HG02884 (cell line): ENCODE measurements at regions not wholly inside any gene's neighbourhood (a gene's known extent, or its start where the extent isn't known, plus 50 kb on each side); places are given as distances from the start of the nearest gene placed in this dataset.

ENCODE experiments used
- ATAC-seq: cut with Tn5 transposase; IDR thresholded peaks from one replicate; pipeline ENCODE4 v1.9.1; 2021; ENCODE audit warnings: mild to moderate bottlenecking, moderate library complexity; ENCODE audit not compliant: unreplicated experiment

DNA sequence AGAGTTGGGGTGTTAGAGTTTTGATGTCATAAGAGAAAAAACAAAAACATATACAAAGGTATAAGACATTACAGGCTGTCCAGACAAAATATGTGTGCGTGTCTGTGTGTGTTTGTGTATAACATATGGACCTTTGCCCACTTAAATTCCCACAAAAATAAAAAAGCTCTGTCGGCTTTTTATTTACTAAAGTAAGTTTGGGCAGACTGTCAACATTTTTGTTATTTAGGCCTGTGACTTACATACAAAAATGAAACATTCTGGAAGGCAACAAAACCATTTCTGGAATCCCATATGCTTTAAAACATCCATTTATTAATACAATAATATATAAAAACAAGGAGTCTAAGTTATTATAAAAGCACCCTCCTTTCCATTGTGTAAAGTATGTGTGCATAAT is 960.1 kb upstream of the FAT3 start:
- no peak for ATAC-seq

DNA sequence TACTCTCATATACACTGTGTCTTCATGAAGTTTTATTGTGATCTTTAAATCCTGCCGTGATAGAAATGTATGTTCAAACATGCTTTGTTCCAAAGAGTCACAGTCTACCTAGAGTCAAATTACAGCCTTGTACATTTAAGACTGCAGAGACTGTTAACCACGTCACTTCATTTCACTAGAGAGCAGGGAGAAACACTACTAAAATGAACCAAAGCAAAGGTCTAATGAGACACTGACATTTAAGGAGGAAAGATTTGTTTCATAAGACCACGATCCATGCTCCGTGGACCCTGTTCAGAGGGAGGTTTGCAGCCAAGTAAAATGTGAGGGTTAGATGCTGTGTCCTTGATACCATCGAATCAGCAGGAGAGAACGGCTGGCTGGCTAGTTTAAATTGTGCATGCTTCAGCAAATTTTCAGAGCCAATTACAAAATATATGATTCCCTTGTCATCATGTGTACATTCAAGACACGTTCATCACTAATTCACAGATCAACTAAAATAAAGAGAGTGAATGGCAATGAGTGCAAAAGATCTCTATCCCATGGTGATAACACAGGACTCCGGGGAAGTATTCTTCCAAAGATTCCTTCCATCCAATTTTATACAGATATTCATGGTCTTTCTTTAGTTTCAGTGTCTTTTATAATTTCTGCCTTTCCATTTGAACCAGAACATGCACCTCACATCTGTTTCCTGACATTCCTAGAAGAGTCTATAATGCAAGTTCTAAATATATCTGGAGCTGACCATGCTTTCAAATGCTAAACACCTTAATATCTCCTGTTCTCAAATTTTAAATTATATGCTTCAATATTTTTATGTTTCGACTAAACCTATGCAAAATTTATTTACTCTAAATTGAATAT is 960.9 kb upstream of the FAT3 start:
- ATAC-seq, result no peak

DNA sequence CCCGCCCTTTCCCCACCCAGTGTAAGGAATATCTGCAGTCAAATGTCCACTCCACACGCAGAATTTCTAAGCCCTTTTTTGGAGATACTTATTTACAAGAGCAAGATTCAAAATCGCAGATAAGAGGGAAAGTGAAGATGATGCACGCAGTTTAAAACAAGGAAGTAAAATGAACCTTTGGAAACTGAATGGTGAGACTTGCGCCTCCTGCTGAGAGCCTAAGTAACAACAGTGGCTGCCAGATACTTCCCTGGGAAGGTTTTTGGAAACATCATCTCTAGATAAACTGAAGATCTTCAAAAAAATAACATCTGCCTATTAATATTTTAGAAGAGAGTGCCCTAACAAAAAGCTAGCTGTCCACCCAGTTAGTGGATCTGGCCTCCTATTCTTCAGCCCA is 963.1 kb upstream of the FAT3 start:
- no peak for ATAC-seq

DNA sequence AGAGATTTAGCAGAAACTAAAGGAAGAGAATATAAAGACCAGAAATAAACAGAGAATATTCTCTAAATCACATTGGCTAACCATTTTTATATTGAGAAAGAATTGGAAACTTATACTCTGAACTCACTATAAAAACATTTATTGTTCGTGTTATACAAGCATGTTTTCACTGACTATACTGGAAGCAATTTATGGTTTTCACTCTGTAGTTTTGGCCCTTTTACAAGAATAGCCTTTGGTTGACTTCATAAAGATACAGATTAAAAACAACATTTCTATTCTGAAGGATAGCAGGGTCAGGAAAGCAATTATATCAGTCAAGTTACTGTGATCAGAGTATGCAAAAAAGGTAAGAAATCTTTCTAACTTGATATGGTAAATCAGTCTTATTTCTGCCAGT is 965.7 kb upstream of the FAT3 start:
- ATAC-seq, result no peak

DNA sequence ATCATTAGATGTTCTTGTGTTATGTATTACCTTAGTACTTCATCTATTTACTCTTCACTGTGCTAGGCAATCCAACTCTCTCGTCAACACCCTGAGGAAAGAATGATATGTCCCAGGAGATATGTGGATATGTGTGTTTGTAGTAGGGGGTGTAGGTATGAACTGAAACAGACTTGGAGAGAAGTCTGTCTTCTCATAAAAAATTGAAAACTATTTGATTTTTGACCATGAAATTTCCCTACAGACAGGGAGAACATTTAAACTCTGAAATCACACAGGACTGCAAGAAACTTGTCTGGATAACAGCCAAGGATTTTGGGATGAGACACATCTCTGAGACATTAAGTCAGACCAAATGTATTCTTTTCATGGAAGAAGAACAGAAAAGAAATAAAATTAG is 967.0 kb upstream of the FAT3 start:
- ATAC-seq, result no peak

DNA sequence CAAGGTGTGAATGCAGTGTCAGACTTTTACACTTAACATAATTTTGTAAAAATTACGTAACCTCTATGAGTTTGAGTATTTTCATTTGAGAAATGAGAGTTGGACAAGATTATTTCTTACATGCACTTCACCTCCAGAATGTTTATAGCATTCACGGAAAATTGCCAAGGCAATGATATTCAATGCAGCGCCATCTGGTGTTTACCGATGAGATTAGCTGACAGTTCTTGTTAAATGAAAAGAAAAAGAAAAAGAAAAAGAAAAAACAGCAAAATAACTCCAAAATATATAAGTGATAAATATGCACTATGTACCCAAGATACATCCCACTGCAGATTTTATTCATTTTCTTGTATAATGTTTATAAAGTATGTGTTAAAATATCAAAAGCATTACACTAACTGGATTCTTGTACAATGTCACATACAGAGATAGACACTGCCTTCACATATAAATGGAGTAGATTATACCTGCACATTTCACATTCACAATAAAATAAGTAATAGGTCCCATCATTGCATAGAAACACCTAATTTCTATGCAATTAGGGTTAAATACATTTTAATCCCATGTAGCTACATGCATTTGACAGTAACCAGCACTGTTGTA is 976.3 kb upstream of the FAT3 start:
- no peak for ATAC-seq

DNA sequence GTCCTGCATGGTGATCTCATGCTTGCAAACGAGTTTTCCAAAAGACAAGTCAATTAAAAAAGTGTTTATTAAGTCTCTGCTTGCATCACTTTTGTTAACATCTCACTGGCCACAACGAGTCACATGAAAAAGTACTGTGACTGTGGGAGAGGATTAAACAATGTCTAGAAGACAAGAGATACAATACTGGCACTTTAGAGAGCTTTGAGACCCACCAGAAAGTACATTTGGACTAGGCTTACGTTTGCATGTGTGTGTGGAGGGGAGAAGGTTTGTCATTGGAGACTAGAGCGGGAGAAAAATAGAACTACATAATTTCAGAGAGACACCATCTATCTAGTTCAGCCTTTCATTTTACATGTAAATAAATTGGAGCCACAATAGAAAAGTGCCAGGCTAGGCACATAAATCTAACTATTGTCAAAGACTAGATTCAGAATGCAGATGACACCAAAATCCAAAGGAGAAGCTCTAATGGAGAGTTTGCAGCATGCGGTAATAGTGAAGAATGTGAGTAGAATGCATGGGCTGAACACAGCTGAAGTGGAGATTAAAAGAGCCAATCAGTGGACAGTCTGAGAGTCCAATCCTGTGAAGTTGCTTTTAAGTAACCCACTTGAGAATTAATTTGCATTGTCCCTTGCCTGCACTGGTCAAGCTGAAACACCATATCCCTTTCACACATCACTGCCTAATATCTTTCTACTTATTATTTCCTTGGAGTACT is 977.4 kb upstream of the FAT3 start:
- no peak for ATAC-seq

DNA sequence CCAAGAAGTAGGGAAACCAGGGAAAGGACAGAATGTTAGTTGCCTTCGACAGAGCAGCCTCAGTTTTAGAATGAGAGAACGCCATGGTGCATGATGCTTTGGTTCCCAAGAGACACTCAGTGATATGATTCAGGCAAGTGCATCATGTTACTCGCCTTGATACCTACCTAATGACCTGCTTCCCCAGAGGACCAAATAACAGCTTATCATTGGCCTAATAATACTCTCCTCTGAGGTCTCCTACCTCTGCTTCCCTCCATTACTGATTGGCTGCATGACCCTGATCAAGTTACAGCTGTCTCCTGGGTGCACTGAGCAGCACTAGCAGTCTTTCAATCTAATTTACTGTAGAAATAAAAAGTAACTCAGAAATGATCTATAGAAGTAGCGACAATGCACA is 979.7 kb upstream of the FAT3 start:
- ATAC-seq, result no peak

DNA sequence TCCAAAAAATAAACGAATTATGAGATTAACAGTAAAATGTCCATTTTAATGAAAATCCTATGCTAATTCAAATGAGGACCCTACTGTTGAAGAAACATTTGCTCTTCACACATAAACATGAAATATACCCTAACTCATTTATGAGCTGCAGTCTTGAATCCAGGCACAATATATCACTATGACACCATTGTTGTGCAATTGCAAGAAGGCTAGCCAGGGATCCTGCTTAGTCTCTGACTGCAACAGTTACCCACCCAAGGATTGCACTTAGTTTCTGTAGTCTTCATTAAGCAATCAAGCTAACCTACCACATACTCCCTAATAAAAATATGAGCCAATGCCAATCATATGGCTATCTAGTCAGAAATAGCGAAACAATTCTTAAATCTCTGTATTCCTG is 981.0 kb upstream of the FAT3 start:
- no peak for ATAC-seq

DNA sequence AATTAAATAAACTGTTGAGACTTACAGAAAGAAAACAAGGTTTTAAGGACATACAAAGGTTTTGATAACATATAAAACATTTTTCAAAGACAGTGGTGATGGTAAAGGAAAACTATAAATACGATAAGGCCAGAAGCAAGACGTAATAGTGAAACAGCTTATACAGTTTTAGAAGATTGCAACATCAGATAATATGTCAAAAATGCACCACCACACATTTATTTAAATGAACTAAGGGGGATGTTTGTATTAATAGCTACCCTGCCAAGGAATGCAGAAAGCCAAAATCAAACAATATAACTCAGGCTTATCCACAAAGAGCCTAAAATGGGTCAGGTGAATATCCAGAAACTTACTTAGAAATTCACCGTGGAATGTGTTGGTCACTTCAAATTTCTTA is 981.6 kb upstream of the FAT3 start:
- no peak for ATAC-seq

DNA sequence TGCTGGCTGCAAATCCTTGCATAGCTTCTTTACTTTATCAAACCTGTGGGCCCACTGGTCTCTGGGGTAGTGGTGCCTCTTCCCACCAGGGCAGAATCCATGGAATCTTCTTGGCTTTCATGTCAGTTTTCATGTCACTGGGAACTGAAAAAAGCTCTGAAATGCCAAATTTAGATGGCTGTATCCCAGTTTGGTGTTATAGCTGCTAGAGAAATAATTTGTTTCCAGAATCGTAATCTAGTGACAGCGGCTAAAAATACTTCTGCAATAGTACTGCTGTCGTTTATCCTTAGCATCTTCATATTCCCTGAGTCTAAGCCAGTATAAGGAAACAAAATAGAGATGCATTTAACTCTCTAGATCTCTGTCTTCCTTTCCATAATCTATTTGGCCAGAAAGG is 983.4 kb upstream of the FAT3 start:
- ATAC-seq, result no peak

DNA sequence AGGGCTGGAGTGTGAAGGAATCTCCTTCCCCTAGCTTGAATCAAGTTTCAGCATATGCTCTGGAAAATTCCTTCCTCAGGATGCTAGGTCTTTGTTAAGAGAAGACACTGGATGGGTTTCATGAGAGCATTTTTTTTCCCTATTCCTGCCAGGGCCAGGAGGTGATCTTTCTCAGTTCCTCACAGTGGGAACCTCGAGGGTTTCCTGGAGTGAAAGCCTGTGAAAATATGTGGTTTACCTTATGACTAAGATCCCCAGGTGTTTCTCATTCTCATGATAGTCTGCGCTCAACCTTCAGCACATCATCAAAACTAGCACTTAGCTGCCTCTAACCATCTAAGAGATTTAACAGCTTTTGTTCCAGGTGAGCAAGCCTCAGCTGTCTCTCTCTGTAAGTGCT is 985.3 kb upstream of the FAT3 start:
- ATAC-seq, result no peak

DNA sequence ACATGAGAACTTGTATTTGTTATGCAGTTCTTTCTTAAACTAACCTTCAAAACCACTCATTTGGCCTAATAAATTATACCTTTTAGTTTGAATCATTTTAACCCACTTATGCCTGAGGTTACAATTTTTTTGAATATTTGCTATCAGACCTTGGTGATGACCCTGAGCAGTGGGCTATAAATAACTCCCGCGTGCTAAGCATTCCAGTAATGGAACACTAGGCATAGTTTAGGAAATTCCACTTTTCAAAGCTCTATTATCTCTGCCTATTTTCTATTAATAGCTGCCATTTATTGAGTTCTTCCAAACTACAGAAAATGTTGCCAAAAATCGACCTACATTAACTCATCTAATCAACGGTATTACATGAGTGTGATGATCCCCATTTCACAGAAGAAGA is 993.4 kb upstream of the FAT3 start:
- no peak for ATAC-seq

DNA sequence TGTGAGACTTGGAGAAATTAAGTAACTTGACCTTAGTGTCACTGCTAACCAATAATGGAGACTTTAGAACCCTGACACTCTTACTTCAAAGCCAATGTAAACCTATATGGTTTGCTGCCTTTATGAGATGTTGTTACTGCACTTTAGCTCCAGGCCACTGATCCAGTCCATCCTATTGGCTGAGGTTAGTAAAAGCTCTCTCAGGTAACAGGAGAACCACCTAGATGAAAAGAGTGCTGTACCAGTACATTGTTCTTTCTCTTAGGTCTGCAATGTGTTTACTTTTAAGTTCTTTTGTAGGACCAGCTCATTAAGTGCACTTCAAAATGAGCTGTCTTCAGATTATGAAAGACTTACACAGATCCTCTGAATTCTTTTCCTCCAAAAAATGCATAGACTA is 994.0 kb upstream of the FAT3 start:
- ATAC-seq, result no peak

DNA sequence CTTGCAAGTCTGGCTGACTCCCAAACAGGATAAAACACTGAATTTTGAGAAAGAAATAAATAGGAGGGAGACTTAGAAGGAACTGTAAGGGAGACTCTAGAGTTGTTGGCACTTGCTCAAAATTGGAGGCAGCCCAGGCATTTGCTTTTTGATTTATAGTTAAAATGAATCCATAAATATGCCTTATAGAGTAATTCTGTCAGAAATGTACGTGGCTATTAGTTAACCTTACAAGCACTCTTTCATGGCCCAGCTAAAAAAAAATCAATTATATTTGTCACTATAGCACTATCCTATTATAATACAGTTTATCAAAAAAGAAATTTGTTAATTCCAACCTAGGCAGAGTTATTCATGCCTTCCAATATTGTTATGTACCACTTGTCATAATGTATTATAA is 1000.0 kb upstream of the CHORDC1 start:
- no peak for ATAC-seq

DNA sequence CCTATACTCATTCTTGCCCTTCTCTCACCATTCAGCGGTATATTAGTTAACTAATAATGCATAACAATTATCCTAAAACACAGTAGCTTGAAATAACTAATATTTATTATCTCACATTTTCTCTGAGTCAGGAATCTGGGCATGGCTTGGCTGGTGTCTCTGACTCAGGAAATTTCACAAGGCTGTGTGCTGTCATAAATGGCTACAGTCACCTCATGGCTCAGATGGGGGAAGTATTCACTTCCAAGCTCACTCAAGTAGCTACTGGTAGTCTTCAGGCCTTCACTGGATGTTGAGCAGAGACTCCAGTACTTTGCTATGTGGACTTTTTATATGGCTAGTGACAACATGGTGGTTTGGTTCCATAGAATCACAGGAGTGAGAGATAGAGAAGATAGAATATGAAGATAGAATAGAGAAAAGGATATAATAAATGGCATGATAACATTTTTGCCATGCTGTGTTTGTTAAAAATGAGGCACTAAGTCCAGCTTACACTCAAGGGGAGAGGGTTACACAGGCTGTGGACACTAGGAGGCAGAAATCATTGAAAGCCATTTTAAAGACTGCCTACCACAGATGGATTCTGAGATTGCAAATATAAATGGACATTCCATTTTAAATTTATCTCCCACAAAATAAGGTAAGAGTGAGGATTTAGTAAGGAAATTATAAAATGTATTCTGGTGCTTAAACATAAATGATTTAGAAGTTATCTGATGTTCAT is 997.8 kb upstream of the CHORDC1 start:
- no peak for ATAC-seq

DNA sequence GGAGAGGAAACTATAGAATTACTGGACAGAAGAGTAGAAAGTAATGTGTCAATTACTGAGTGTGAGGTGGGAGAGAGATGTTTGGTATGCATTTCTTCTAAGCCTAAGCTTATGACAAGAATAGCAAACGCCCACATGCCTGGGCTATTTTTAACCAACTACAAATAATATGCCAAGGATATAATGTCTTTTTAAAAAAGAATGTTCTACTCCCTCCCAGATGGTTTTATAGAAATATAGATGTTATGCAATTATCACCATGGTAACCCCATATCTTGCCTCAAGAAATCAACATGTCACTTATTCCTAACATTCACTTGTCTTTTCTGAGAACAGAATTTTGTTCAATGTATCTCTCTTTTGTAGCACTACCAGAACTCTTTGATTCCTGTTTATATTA is 996.7 kb upstream of the CHORDC1 start:
- ATAC-seq, result no peak

DNA sequence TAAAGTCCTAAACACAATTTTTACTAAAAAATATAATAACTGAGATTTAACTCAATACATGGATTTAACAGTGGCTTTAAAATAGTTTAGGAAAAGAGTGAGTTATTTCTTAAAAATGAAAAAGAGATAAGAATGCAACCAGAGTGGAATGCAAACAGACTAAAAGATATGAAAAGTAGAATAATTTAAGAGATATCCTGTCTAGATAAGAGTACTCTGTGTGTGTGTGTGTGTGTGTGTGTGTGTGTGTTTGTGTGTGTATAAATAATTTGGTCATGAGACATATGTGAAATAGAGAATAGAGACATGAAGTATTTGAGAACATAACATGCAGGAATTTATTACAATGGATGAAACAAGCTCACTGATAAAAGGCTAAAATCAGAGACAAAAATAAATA is 986.9 kb upstream of the CHORDC1 start:
- ATAC-seq, result no peak

DNA sequence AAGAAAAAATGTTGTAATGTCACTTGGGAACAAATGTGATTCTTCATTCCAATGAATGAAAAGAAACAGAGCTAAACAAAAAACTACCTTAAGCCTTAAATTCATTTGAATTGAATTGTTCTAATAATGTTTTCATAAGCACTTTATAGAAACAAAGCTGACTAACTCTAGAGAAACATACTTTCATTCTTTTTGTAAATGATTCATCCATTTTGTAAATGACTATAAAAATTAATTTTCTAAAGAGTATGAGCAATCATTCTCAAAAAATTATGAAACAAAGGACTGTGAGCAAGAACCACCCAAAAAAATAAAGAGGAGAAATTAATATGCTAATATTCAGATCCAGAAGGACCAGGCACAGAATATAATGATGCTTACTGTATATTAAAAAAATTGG is 986.5 kb upstream of the CHORDC1 start:
- no peak for ATAC-seq

DNA sequence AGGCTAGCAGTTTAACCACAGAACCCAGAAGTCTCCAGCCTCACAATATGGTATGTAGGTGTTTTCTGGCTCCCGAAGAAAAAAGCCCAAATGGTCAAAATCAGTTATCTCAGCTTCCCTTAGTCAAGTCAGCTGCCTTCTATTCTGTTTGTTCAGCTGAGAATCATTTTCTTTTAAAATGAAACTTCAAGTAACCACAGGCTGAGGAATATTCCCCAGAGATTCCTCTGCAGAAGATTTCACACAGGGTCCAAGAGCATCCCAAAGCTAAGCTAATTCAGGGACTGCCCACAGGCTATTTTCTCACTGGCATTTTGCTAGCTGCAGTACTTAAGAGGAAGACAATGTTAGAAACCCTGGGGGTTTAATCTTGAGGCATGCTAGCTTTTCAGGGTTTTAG is 977.0 kb upstream of the CHORDC1 start:
- no peak for ATAC-seq

DNA sequence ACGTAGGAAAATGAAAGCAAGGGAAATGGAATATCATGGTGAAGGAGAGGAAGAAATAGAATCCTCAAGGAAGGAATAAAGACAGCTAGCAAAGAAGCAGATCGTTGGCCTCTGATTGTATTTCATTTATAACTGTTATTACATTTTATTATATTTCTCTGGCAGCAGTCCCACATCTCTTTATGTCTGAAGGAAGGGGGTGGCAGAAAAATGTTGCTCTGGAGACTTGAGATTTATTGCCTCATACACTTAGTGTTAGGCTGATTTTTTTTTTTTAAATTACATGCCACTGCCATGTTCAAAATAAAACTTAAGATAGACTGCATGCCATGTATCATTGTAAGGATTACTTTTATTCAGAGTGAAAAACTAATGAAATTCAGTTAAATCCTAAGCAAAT is 971.7 kb upstream of the CHORDC1 start:
- no peak for ATAC-seq
